ENCODE measurements at regions not wholly inside any gene's neighbourhood (a gene's known extent, or its start where the extent isn't known, plus 50 kb on each side); places are given as distances from the start of the nearest gene placed in this dataset.
A peak's percentile ranks its signal among the peaks of the same experiment; 100 is the strongest.

GRCh38 chr4:100084892-100085291, 105.4 kb downstream of the DDIT4L start:
- no peak for DNase-seq (ENCODE audit: low read depth)

DNA sequence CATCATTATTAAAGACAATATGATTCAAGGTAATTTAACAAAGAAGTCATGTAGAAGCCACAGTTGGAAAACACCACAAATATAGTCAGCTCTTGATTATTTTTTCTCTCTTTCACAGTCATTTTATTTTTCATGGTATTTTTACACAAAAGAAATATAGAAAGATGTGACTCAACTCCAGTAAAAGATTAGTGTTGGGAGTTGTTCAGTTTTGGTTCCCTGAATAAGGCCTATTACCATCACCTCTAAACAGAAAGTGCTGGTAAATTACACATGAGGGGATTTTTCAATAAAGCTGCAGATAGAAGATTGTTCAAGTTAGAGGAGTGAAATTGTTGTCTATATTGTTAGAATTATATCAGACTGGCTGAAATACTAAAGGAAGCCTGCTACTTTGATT, 107.0 kb downstream of the DDIT4L start:
- no peak for DNase-seq (ENCODE audit: low read depth)

DNA sequence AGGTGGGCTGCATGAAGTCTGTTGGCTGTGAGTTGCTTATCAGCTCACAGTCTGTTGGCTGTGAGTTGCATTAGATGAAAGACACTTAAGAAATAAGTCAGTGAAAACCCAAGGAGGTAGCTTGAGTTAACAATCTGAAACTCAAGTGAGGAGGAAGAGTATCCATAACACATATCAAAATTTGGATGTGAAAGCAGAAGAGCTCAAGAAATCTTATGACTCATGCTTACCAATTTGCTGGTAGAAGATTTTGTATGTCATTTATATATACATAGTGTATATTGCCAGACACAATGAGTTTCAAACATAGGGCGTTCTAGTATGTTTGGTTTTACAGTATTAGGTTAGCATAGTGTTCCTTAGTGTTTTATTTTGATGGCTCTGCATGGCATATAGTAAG, 107.4 kb downstream of the DDIT4L start:
- no peak for DNase-seq (ENCODE audit: low read depth)

GRCh38 chr4:100081491-100081890, 108.8 kb downstream of the DDIT4L start:
- no peak for DNase-seq (ENCODE audit: low read depth)

DNA sequence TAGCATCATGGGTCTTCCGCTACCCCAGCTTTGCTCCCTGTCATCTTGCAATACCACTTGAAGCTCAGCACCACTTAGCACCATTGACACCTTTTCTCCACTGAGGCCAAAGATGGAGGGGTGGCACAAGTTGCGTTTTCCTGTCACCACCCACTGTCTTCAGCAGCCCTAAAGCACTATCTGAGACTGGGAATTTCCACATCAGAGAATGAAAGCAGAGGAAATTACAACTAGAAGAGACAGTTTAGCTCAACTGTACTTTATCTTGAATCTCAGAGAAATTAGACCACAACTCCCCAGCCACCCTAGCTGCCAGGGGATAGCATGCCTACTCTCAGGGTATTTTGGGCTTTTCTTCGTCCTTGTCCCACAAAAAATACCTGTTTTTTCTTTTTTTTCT, 111.0 kb downstream of the DDIT4L start:
- no peak for DNase-seq (ENCODE audit: low read depth)

- DNase-seq (ENCODE audit: low read depth), result no peak
These were observed 113.5 kb downstream of the DDIT4L start for GRCh38 chr4:100076753-100077152.

GRCh38 chr4:100075486-100076270, 114.6 kb downstream of the DDIT4L start:
- no peak for DNase-seq (ENCODE audit: low read depth)

GRCh38 chr4:100075056-100075455, 115.2 kb downstream of the DDIT4L start:
- DNase-seq (ENCODE audit: low read depth), result no peak

- DNase-seq (ENCODE audit: low read depth), result no peak
These were observed 118.8 kb downstream of the DDIT4L start for GRCh38 chr4:100071506-100071905.

DNA sequence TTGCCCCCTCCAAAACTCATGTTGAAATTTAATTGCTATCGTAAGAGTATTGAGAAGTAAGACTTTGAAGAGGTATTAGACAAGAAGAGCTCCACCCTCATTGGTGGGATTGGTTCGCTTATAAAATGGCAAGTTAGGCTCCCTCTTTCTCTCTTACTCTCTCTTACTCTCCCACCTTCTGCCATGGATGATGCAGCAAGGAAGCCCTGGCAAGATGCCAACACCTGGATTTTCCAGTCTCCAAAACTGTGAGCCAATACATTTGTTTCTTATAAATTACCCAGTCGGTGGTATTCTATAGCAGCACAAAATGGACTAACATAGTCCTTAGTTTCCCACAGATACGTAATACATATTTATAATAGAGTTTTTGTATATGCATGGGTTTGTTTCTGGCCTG, 119.4 kb downstream of the DDIT4L start:
- DNase-seq (ENCODE audit: low read depth), result no peak

GRCh38 chr4:100069207-100069606, 119.1 kb upstream of the H2AZ1 start:
- DNase-seq (ENCODE audit: low read depth), result no peak

DNA sequence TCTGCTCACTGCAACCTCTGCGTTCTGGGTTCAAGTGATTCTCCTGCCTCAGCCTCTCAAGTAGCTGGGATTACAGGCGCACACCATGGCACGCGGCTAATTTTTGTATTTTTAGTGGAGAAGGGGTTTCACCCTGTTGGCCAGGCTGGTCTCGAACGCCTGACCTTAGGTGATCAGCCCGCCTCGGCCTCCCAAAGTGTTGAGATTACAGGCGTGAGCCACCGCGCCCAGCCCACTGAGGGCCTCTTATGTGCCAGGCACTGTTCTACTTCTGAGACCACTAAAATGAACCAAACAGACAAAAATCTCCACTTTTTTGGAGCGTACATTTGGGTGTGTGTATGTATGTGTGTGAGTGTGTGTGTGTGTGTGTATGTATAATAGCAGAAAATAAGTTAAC, 117.2 kb upstream of the H2AZ1 start:
- no peak for DNase-seq (ENCODE audit: low read depth)

GRCh38 chr4:100063355-100063754, 113.3 kb upstream of the H2AZ1 start:
- DNase-seq (ENCODE audit: low read depth), result no peak

DNA sequence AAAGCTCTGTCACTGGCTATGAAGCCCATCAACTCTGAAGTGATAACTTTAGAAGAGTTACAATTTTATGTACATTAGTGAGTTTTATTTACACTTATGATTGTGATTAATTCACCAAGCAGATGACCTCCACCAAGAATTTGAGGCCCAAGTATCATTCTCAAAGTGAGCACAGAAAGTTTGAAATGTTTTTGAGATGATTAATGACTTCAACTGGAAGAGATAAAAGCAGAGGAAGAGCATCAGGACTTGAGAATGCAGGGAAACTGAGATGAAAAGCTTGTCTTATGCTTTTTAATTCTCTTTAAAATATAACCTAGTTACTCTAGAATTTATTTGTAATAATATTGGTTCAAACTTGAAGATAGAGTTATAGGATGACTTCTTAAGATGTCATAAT, 112.8 kb upstream of the H2AZ1 start:
- DNase-seq (ENCODE audit: low read depth), result no peak

DNA sequence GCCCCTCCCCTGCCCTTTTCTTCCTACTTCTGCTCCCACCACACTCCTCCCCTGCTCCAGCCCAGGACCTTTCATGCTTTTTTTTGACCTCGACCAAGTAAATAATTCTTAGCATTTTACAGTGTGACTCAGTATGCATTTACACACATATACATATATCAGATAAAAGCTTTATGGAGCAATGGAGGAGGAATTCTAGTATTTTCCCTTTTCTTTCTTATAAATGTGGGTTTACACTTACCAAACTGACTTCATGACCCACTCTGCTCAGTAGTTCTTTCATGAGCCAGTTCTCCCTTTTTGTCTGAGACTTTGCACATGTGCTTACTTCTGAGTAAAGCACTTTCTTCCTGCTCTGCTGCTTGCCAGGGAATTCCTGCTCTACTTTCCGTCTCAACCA, 111.8 kb upstream of the H2AZ1 start:
- no peak for DNase-seq (ENCODE audit: low read depth)

GRCh38 chr4:100060765-100061416, 110.8 kb upstream of the H2AZ1 start:
- DNase-seq (ENCODE audit: low read depth), result no peak

GRCh38 chr4:100059467-100059866, 109.4 kb upstream of the H2AZ1 start:
- no peak for DNase-seq (ENCODE audit: low read depth)

DNA sequence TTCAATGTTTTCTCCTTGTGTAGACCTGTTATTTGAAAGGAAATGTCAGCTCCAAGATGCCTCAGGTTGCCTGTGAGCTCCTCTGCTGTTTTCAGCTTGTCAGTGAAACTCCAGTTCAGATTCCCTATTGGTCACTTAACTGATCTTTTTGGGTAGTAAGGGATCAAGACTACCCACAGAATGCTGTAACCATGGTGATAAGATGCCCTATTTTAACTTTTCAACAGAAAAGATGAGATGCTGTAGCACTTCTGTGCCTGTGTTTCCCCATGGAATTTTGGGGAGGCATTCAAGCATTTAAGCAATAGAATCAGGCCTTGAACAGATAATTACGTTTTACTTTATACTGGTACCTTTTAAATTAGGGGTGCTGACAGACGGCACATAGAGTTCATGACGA, 106.6 kb upstream of the H2AZ1 start:
- DNase-seq (ENCODE audit: low read depth), result no peak

GRCh38 chr4:100054071-100054470, 104.0 kb upstream of the H2AZ1 start:
- DNase-seq (ENCODE audit: low read depth), result no peak

DNA sequence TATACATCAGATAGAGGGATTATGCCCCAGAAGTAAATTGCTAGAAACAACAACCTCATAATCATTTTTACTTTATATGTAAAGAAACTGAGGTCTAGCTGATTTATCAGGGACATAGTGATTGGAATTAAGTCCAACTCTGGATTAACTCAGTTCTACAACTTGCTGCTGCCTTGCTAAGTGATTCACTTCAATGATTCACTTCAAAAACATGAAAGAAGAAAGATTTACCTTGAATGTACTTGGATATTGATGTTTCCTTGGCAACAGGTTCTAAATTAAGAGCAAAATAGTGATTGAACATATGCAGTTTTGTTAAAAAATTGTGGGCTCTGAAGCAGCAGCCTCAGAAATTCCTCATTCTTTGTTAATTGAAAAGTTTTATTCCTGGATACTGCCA, 99.8 kb upstream of the H2AZ1 start:
- no peak for DNase-seq (ENCODE audit: low read depth)

GRCh38 chr4:100042711-100043110, 92.6 kb upstream of the H2AZ1 start:
- no peak for DNase-seq (ENCODE audit: low read depth)

GRCh38 chr4:100042235-100042634, 92.2 kb upstream of the H2AZ1 start:
- peak; percentile 7 for DNase-seq (ENCODE audit: low read depth)

- peak; percentile 1 for DNase-seq (ENCODE audit: low read depth)
These were observed 91.6 kb upstream of the H2AZ1 start for GRCh38 chr4:100041646-100042045.

Measured in fibroblast of gingiva (primary cell).